OCI-LY7 (cell line): ENCODE measurements at regions not wholly inside any gene's neighbourhood (a gene's known extent, or its start where the extent isn't known, plus 50 kb on each side); places are given as distances from the start of the nearest gene placed in this dataset.

Experiments used
- BruUV-seq: library from RNA; stranded (reverse); fragments of 400-500 nt; replicated peaks from 2 replicates; lab custom pipeline; 2021; lab: Mats Ljungman, UMichigan
- CTCF ChIA-PET: fragments of 300-600 bp; sonication (Branson Sonifier 250); formaldehyde crosslinking; loops from one replicate; lab custom pipeline; 2022; ENCODE audit warnings: antibody characterized with exemption; ENCODE audit not compliant: unreplicated experiment; lab: Charles Lee
- POLR2A ChIA-PET: fragments of 300-600 bp; sonication (Branson Sonifier 250); formaldehyde crosslinking; loops from one replicate; lab custom pipeline; 2022; ENCODE audit warnings: antibody characterized with exemption; lab: Charles Lee
- DNase-seq: peaks from one replicate; pipeline ENCODE4 v3.0.0-alpha.2; 2015; ENCODE audit warnings: low spot score
- H2AFZ ChIP-seq: fragments of 200-600 bp; sonication (generic), shearing (Covaris generic); 2 replicates; pipeline ENCODE4 v1.6.1; 2014; ENCODE audit warnings: mild to moderate bottlenecking, antibody characterized with exemption, low read length, moderate library complexity
- H3K27ac ChIP-seq: fragments of 200-600 bp; sonication (generic); 2 replicates; pipeline ENCODE4 v1.5.1; 2014; ENCODE audit warnings: mixed run types, low read depth, mild to moderate bottlenecking, moderate library complexity, low read length, inconsistent platforms; ENCODE audit not compliant: poor library complexity, severe bottlenecking
- H3K36me3 ChIP-seq: fragments of 200-600 bp; sonication (generic); 2 replicates; pipeline ENCODE4 v1.6.1; 2014; ENCODE audit warnings: mild to moderate bottlenecking, antibody characterized with exemption, low read length, moderate library complexity, mixed read lengths; ENCODE audit not compliant: insufficient read depth
- H3K4me1 ChIP-seq: fragments of 200-600 bp; sonication (generic); 2 replicates; pipeline ENCODE4 v1.5.1; 2014; ENCODE audit warnings: mild to moderate bottlenecking, low read length; ENCODE audit not compliant: insufficient read depth, poor library complexity, severe bottlenecking
- H3K4me2 ChIP-seq: fragments of 200-600 bp; sonication (generic); 2 replicates; pipeline ENCODE4 v1.6.1; 2014; ENCODE audit warnings: mild to moderate bottlenecking, low read length
- H3K4me3 ChIP-seq: fragments of 200-600 bp; sonication (generic); 2 replicates; pipeline ENCODE4 v1.5.1; 2014; ENCODE audit warnings: mild to moderate bottlenecking, low read depth, low read length; ENCODE audit not compliant: poor library complexity, severe bottlenecking
- H3K79me2 ChIP-seq: fragments of 200-600 bp; sonication (generic); 2 replicates; pipeline ENCODE4 v1.6.1; 2016; ENCODE audit warnings: low read depth, mild to moderate bottlenecking, low read length, moderate library complexity, mixed read lengths; ENCODE audit not compliant: insufficient read depth
- H3K9me2 ChIP-seq: fragments of 200-600 bp; sonication (generic); 2 replicates; pipeline ENCODE4 v1.6.1; 2016; ENCODE audit warnings: mild to moderate bottlenecking, low read length, mixed read lengths; ENCODE audit not compliant: insufficient read depth
- H3K9me3 ChIP-seq: fragments of 200-600 bp; sonication (generic); 2 replicates; pipeline ENCODE4 v1.6.1; 2014; ENCODE audit warnings: mild to moderate bottlenecking, mixed run types, low read length, mixed read lengths
- H4K20me1 ChIP-seq: fragments of 200-600 bp; sonication (generic); 2 replicates; pipeline ENCODE4 v1.6.1; 2014; ENCODE audit warnings: mild to moderate bottlenecking, antibody characterized with exemption, low read length, moderate library complexity, mixed read lengths; ENCODE audit not compliant: insufficient read depth
- CTCF ChIP-seq: fragments of 200-600 bp; sonication (generic); conservative IDR thresholded peaks from 2 replicates; pipeline ENCODE4 v1.5.1; 2014; ENCODE audit warnings: mild to moderate bottlenecking, antibody characterized with exemption, low read length, moderate library complexity, mixed read lengths
- EZH2phosphoT487 ChIP-seq: fragments of 200-600 bp; sonication (generic); IDR thresholded peaks from 2 replicates; pipeline ENCODE4 v1.6.1; 2018; ENCODE audit warnings: low read depth, borderline replicate concordance, mild to moderate bottlenecking, mixed run types, antibody characterized with exemption, low read length, moderate library complexity, mixed read lengths
- intact Hi-C: fragments of 100-400 bp; cut with micrococcal nuclease; formaldehyde crosslinking; loops from one replicate; pipeline ENCODE4 v1.10.0; 2022; ENCODE audit not compliant: unreplicated experiment

GRCh38 chr1:166626711-166627110 lies 212.6 kb upstream of the POGK start:
- TF ChIP-seq EZH2phosphoT487 (no peak), CTCF (no peak)
- CTCF ChIA-PET, result no interaction called here
- no peak overlapping the region for H2AFZ ChIP-seq
- H3K9me3 ChIP-seq, result no peaks in the 10 kb centered on the region
- H3K27ac ChIP-seq, result no peak overlapping the region
- no peak overlapping the region for H3K4me3 ChIP-seq
- no peak overlapping the region for H3K4me2 ChIP-seq
- DNase-seq, result no peak
- POLR2A ChIA-PET, result no interaction called here
- H3K4me1 ChIP-seq, result no peaks in the 10 kb centered on the region
- H3K79me2 ChIP-seq, result no peaks in the 10 kb centered on the region
- no peaks in the 10 kb centered on the region for H3K9me2 ChIP-seq
- no peaks in the 10 kb centered on the region for H4K20me1 ChIP-seq
- no TSS peak for BruUV-seq
- H3K36me3 ChIP-seq, result no peaks in the 10 kb centered on the region
- intact Hi-C loops, result no loop called here

GRCh38 chr1:166627558-166627957 lies 211.7 kb upstream of the POGK start:
- BruUV-seq, result no TSS peak
- Histone ChIP-seq H3K4me1 (no peaks in the 10 kb centered on the region), H3K27ac (no peak overlapping the region), H2AFZ (no peak overlapping the region), H3K79me2 (no peaks in the 10 kb centered on the region), H3K9me3 (no peaks in the 10 kb centered on the region), H4K20me1 (no peaks in the 10 kb centered on the region), H3K9me2 (no peaks in the 10 kb centered on the region), H3K4me3 (no peak overlapping the region), H3K36me3 (no peaks in the 10 kb centered on the region), H3K4me2 (no peak overlapping the region)
- TF ChIP-seq EZH2phosphoT487 (no peak), CTCF (no peak)
- intact Hi-C loops, result no loop called here
- DNase-seq, result no peak
- POLR2A ChIA-PET, result no interaction called here
- CTCF ChIA-PET, result no interaction called here

- H3K4me1 ChIP-seq, result no peaks in the 10 kb centered on the region
- H3K9me2 ChIP-seq, result no peaks in the 10 kb centered on the region
- no peak overlapping the region for H3K27ac ChIP-seq
- H4K20me1 ChIP-seq, result no peaks in the 10 kb centered on the region
- no peak overlapping the region for H2AFZ ChIP-seq
- no peaks in the 10 kb centered on the region for H3K79me2 ChIP-seq
- intact Hi-C loops, result no loop called here
- H3K4me3 ChIP-seq, result no peak overlapping the region
- H3K4me2 ChIP-seq, result no peak overlapping the region
- TF ChIP-seq EZH2phosphoT487, result no peak
- TF ChIP-seq CTCF, result no peak
- no peaks in the 10 kb centered on the region for H3K9me3 ChIP-seq
- BruUV-seq, result no TSS peak
- POLR2A ChIA-PET, result no interaction called here
- H3K36me3 ChIP-seq, result no peaks in the 10 kb centered on the region
- DNase-seq, result no peak
- CTCF ChIA-PET, result no interaction called here
Measured at GRCh38 chr1:166628259-166628658, 211.0 kb upstream of the POGK start.
